ENCODE measurements at regions not wholly inside any gene's neighbourhood (a gene's known extent, or its start where the extent isn't known, plus 50 kb on each side); places are given as distances from the start of the nearest gene placed in this dataset.
"Not testable (repeated sequence)": the region's sequence is repeated elsewhere in the genome, so short reads cannot be mapped to it uniquely, and the experiment has no call there.

- not testable (repeated sequence) for DNase-seq
Observed at GRCh38 chr2:132273585-132273984, 111.8 kb upstream of the ANKRD30BL start.

DNA sequence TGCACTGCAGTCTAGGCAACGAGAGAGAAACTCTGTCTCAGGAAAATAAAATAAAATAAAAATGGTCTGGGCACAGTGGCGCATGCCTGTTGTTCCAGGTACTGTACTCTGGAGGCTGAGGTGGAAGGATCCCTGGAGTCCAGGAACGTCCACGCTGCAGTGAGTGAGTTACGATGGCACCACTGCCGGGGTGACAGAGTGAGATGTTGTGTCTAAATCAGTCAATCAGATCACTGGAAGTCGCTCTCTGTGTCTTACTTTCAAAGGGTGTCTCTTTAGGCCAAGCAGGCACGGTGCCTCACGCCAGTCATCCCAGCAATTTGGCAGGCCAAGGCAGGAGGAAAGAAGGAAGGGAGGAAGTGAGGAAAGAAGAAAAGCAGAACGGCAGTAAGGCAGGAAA is 112.2 kb upstream of the ANKRD30BL start:
- no peak for DNase-seq

- DNase-seq, result no peak
Observed at GRCh38 chr2:132275396-132275795, 113.6 kb upstream of the ANKRD30BL start.

DNA sequence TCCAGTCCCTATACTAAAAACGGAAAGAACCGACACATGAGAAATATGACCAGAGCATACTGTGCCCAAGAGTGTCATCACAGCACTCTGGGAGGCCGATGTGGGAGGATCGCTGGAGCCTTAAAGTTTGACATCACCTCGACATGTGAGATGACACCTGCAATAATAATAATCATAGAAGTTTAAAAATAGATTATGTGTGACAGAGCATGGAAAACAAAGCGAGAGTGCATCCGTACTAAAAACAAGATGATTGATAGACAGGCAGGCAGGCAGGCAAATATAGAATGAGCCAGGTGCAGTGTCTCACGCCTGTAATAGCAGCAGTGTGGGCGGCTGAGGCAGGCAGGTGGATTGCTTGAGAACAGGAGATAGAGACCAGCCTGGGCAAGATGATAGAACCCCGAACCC is 114.8 kb upstream of the ANKRD30BL start:
- no peak for DNase-seq

- no peak for DNase-seq
Observed at GRCh38 chr2:132278267-132278666, 116.5 kb upstream of the ANKRD30BL start.

DNA sequence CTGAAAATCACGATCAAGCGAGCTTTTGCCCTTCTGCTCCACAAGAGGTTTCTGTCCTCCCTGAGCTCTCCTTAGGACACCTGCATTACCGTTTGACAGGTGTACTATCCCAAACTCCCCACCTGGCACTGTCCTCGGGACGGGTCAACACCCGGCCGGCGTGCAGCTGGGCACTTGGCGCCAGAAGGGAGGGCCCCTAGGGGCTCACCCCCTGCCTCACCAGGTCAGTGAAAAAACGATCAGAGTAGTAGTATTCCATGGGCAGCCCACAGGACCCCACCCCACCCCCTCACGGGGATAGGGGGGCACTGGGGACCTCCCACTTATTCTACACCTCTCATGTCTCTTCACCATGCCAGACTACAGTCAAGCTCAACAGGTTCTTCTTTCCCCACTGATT is 117.6 kb upstream of the ANKRD30BL start:
- DNase-seq, result no peak

GRCh38 chr2:132279930-132280615 is 118.3 kb upstream of the ANKRD30BL start:
- no peak for DNase-seq

- no peak for DNase-seq
Observed at GRCh38 chr2:132280912-132281311, 119.2 kb upstream of the ANKRD30BL start.

DNA sequence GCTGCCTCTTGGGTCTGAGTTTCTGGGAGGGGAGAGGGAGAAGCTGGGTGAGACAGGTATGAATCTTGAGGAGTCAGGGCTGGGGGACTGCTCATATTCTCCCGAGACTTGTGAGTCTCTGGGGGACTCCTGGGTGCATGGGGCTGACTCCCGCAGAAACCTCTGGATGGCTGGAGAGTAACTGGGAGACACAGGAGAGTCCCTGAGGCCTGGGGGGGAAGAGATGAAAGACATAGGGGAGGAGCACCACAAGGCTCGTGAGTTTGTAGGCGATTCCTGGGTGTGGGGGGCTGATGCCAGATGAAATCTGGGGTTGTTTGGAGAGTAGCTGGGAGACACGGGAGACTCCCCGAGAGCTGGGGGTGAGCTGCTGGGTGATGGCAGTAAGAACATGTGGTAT is 120.4 kb upstream of the ANKRD30BL start:
- DNase-seq, result not testable (repeated sequence)

DNA sequence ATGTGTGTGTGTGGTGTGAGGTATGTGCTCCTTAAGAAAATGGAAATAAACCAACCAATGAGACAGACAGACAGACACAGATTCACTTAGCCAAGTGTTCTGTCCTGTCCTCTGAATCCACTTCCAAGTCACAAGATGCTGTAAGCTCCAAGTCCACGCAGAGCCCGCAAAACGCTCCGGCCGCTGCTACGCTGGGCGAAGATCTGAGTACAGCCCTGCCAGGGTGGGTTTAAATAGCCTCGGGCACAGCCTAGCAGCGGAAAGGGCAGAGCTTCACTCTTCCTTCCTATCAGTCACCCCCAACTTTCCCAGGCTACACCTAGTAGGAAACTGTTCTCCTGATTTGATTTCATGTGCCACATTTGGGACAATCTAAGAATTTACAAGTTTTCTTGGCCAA is 121.2 kb upstream of the ANKRD30BL start:
- no peak for DNase-seq

- DNase-seq, result not testable (repeated sequence)
Observed at GRCh38 chr2:132286289-132286911, 124.6 kb upstream of the ANKRD30BL start.

GRCh38 chr2:132287910-132288309 is 126.2 kb upstream of the ANKRD30BL start:
- DNase-seq, result not testable (repeated sequence)

GRCh38 chr2:132289138-132289537 is 127.4 kb upstream of the ANKRD30BL start:
- not testable (repeated sequence) for DNase-seq

- not testable (repeated sequence) for DNase-seq
Observed at GRCh38 chr2:132289812-132290211, 126.8 kb upstream of the GPR39 start.

DNA sequence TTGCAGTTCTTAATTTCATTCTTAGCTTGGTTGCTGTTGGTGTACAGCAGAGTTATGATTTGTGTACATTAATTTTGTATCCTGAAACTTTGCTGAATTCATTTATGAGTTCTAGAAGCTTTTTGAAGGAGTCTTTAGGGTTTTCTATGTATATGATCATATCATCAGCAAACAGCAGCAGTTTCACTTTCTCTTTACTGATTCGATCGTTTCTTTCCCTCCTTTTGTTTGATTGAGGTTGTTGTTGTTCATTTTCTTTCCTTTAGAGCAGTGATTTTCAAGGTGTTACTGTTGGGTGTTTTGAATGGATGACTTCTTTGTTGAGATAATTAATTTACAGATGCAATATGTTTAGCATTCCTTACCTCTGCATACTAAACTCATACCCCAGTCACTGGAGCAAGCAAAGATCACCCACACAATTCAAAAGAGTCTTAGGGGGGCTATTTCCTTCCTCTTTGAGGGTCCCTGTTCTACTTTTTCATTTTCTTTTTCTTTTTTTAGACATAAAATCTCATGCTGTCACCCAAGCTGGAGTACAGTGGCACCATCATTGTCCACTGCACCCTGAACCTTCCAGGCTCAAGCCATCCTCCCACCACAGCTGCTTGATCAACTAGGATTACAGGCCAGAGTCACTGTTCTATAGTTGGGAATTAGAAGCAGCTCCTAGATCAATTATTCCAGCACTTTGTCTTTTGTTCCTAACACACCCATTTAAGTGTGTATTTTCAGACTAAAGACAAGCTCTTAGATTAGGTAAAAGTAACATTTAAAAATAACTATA is 115.8 kb upstream of the GPR39 start:
- not testable (repeated sequence) for DNase-seq

GRCh38 chr2:132304661-132305380 is 111.8 kb upstream of the GPR39 start:
- DNase-seq, result peak; percentile 78

DNA sequence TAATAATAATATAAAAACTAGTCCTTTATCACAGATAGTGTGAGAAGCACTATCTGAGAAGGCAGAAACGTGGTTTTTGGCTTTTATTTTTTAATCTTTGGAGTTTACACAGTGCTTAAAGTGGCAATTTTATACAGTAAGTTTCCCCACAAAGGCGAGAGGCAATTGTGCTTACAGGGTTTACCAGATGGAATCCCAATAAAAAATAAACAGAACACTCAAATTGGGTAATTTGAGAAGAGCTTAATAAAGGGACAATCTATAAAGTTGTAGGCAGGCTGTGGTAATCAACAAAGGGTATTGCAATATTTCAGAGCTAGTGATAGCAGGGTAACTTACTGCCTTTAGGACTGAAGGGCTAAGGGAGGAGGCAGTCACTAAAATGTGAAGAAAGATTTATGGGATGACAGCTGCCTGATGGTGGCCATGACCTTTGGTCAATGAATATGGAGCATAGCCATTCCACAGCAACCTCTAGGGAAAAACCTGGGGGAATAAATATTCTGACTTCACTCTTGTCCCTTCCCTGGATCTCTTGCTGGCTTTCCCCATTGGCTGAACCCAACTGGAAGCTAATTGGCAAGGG is 108.9 kb upstream of the GPR39 start:
- not testable (repeated sequence) for DNase-seq

DNA sequence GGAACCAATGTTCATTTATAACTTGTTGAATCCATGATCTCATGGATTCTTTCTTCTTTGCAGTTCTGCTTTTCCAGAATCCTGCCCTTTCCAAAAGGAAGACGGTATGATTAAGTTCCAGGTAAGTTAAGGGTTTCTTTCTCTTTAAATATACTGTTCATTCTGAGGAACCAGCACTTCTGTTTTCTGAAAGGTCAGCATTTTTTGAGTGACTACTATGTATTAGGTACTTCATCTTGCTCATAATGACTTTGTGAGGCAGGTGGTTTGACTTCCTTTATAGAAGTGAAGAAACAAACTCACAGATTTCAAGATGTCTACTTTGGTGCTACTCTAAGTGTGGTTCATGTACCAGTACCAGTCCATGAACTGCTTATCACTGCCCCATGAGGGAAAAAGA is 107.4 kb upstream of the GPR39 start:
- not testable (repeated sequence) for DNase-seq

DNA sequence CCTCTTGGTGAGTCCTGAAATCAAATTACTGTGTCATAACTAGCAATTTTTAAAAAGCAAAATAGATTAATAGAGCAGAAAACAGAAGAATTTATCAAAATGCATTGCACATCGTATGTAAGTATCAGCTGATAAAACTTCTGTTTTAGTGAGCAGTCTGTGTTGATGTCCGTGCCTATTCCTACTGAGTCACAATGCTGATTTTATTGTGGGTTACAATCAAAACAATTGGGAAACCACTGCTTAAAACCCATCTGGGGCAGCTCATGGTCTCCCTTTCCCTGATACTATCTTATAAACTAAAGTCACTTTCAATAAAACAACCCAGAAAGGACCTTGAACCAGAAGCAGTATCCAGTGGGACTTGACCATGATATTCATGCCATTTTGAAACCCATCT is 101.1 kb upstream of the GPR39 start:
- DNase-seq, result not testable (repeated sequence)

DNA sequence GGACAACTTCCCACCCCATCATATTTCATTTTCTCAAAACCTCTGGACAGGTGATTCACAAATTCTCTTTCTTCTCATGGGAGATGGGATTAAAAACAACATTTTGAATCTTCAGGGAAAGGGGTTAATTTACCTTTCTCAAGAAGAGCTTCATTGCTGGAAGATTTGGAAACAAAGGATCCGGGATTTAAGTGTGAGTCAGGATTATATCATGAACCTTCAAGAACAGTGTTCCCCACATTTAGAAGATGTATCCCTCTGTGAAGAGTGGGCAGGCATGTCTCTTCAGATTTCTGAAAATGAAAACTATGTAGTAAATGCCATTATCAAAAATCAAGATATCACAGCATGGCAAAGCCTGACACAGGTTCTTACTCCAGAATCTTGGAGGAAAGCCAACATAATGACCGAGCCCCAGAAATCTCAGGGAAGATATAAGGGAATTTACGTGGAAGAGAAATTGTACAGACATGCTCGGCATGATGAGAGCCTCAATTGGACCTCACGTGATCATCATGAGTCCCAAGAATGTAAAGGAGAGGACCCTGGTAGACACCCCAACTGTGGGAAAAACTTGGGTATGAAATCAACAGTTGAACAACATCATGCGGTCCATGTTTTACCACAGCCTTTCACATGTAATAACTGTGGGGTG is 99.5 kb upstream of the GPR39 start:
- DNase-seq, result not testable (repeated sequence)

DNA sequence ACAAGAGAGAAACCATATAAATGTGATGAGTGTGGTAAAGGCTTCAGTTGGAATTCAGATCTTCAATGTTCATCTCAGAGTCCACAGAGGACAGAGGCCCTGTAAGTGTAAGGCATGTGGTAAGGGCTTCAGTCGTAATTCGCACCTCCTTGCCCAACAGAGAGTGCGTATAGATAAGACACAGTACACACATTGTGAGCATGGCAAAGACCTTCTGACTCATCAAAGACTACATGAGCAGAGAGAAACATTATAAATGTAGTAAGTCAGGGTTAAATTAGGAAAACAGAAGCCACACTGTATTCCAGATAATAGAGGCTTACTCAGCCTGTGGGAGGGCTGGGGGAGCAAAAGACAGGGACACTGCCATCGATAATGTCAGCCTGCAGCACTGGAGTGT is 98.1 kb upstream of the GPR39 start:
- not testable (repeated sequence) for DNase-seq

- not testable (repeated sequence) for DNase-seq
Observed at GRCh38 chr2:132324005-132324404, 92.6 kb upstream of the GPR39 start.

Measured in hindlimb muscle (tissue), 1 donor.